ENCODE measurements at regions not wholly inside any gene's neighbourhood (a gene's known extent, or its start where the extent isn't known, plus 50 kb on each side); places are given as distances from the start of the nearest gene placed in this dataset.

DNA sequence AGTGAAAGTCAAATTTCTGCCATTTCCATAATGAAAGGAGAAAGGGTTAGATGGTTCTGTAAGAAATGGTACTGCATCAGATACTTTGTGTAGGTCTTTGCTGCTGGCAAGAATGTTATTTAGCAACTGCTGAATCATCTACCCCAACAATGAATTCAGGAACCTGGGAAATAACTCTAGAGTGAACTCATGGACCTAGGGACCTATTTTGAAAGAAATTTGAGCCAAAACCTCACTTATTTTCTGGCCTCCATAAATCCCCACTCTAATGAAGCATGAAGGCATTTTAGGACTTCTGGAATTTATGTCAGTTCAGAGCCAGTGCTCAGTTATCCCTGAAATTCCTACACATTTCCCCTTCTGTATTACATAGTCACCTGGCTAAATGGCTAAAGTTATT, 50.9 kb upstream of the CPNE8 start:
- DNase-seq: no peak

All from NCI-H1048 (cell line).